GM12874 (cell line): ENCODE measurements at regions not wholly inside any gene's neighbourhood (a gene's known extent, or its start where the extent isn't known, plus 50 kb on each side); places are given as distances from the start of the nearest gene placed in this dataset.

Experiments
- TF ChIP-seq, protein P1 (sequence below): IDR thresholded peaks from 2 replicates; pipeline ENCODE4 v1.5.1; 2011; ENCODE audit warnings: low read depth, mild to moderate bottlenecking, control low read depth, low read length, moderate library complexity; ENCODE audit not compliant: insufficient read depth

DNA sequence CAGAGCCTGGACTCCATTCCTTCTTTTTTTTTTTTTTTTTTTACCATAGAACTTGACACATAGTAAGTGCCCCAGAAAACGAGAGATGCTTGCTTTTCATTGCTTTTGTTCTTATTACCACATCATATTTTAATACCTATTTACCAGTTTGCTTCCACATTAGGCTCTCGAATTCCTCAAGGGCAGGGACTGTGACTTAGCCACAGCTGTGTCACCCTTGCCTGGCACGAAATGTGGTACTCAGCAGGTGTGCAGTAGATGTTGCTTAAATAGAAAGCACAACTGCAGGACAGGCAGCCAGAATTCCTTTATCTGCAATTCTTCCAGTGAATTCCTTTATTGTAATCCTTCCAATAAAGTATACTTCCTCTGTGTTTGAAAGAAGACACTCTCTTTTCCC is 393.0 kb downstream of the HAPSTR1 start:
- TF ChIP-seq, protein P1, sequence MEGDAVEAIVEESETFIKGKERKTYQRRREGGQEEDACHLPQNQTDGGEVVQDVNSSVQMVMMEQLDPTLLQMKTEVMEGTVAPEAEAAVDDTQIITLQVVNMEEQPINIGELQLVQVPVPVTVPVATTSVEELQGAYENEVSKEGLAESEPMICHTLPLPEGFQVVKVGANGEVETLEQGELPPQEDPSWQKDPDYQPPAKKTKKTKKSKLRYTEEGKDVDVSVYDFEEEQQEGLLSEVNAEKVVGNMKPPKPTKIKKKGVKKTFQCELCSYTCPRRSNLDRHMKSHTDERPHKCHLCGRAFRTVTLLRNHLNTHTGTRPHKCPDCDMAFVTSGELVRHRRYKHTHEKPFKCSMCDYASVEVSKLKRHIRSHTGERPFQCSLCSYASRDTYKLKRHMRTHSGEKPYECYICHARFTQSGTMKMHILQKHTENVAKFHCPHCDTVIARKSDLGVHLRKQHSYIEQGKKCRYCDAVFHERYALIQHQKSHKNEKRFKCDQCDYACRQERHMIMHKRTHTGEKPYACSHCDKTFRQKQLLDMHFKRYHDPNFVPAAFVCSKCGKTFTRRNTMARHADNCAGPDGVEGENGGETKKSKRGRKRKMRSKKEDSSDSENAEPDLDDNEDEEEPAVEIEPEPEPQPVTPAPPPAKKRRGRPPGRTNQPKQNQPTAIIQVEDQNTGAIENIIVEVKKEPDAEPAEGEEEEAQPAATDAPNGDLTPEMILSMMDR: no peak

DNA sequence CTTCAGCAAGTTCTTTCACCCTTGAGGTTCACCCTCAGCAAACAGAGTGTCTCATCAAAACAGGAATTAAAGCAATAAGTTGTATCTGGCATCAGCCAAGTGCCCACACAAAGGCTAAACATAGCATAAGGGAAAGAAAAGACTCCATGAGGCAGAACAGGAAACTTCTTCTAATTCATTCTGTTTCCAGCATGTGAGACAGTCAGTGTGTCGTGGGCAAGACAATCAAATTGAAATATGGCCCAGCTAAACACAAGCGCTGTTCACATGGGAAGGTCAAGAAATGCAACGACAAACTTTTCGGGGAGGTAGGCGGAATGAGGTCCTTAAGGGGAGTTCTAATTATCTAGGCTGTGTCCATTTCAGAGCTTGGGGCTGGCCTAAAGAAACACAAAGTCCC is 393.4 kb downstream of the HAPSTR1 start:
- TF ChIP-seq, protein P1: no peak

DNA sequence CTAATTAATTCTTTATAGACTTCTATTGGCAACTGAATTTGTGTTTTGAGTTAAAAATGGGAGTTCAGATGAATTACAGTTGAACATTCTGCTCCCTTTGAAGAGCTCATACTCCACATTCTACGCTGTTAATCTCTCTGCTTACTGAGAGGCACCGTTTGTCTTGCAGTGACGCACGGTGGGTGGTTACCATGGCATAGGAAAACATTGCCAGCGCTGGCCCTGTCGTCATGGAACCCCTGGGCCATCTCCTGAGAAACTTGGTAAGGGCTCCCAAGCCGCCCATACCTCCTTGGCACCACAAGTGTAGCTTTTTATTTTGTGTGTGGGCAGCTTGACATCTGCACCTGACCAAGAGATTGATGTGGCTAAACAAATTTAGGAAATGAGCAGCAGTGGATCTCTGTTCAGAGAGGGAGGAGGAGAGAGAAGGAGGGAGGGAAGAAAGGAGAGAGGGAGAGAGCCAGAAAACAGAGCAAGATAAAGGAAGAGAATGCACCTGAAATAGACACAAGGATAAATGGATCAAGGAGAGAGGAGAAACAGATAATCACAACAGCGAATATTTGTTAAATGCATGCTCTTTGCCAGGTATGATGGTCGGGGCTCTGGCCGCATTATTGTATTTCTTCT is 398.5 kb downstream of the HAPSTR1 start:
- TF ChIP-seq, protein P1: no peak

DNA sequence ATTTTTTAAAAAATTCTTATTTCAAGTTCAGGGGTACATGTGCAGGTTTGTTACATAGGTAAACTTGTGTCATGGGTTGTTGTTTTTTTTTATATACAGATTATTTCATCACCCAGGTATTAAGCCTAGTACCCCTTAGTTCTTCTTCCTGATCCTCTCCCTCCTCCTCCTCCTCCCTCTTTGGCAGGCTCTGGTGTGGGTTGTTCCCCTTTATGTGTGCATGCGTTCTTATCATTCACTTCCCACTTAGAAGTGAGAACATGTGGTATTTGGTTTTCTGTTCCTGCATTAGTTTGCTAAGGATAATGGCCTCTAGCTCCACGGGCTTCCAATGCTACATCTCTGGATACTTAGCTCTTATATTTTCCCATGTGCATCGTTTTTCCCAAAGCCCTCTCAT is 404.4 kb downstream of the HAPSTR1 start:
- TF ChIP-seq, protein P1: no peak

DNA sequence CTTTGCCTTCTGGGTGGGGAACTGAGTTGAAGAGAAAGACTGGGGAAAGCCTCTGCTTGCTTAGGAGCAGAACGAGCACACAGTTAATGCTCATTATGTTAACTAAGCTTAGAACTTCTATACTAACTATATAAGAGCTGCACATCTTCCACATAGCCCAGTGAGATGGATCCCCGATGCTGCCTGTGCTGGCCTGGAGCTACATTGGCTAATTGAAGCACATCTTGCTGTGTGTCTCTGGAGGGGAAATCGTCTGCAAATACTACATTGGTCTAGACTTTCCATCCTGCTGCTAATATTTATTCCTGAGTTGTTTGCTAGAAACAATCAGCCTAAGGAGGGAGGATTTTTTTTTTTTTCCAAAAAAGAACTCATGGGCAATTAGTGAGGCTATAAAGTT is 406.3 kb downstream of the HAPSTR1 start:
- TF ChIP-seq, protein P1: no peak

DNA sequence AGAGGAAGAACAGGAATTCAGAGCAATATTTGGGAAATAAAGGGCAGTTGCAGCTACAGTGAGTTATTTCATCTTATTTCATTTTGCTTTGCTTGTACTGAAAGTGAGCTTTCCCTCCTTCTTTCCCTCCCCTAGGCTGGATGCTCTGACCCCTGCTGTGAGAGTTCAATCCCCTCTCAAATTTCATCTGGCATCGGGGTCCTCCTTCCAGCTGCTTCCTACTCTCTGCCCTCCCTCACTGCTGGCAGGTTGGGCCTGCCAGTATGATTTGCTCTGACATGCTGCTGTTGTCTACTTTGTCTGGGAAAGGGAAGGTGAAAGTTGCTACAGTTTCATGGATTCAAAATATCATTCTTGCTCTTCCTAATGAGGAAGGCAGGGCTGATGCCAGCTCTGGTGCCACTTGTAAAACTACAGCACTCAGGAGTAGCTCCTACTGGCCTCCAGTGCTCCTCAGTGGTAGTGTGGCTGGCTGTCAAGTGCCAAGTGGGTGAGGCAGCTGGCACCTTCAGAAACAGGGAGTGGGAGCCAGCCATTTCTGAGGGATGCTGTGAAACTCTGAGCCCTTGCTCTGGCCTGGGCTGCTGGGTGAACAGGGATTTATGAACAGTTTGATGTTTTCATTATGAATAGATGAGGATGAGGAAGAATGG is 408.6 kb downstream of the HAPSTR1 start:
- TF ChIP-seq, protein P1: no peak

DNA sequence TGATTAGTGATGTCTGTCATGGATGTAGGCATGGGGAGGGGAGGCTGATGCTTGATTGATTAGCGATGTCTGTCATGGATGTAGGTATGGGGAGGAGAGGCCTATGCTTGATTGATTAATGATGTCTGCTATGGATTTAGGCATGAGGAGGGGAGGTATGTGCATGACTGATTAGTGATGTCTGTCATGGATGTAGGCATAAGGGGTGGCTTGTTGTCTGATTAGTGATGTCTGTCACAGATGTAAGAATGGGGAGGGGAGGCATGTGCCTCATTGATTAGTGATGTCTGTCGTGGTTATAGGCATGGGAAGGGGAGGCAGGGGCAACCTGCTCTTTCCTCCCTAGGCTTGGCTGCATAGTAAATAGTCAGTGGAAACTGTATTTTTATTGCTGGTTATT is 409.4 kb downstream of the HAPSTR1 start:
- TF ChIP-seq, protein P1: no peak
